Effector memory CD4-positive, alpha-beta T cell (primary cell): ENCODE measurements at regions not wholly inside any gene's neighbourhood (a gene's known extent, or its start where the extent isn't known, plus 50 kb on each side); places are given as distances from the start of the nearest gene placed in this dataset.
"Not testable (repeated sequence)": the region's sequence is repeated elsewhere in the genome, so short reads cannot be mapped to it uniquely, and the experiment has no call there.

Source experiments
- DNase-seq, 3 donors: peaks; one replicate each; pipeline ENCODE4 v3.0.0-alpha.2; 2020
- H3K27ac ChIP-seq: 2 replicates; pipeline ENCODE4 v1.7.0; 2013; ENCODE audit warnings: mild to moderate bottlenecking, low read length, moderate library complexity; ENCODE audit not compliant: insufficient read depth, poor library complexity, severe bottlenecking
- H3K27me3 ChIP-seq: replicated peaks from 2 replicates; pipeline ENCODE4 v1.7.0; 2013; ENCODE audit warnings: mild to moderate bottlenecking, low read length; ENCODE audit not compliant: insufficient read depth, control insufficient read depth, poor library complexity, severe bottlenecking
- H3K36me3 ChIP-seq: 2 replicates; pipeline ENCODE4 v1.7.0; 2013; ENCODE audit warnings: mild to moderate bottlenecking, low read length, moderate library complexity; ENCODE audit not compliant: control insufficient read depth, insufficient read depth
- H3K4me1 ChIP-seq: 2 replicates; pipeline ENCODE4 v1.7.0; 2013; ENCODE audit warnings: low read length, mild to moderate bottlenecking; ENCODE audit not compliant: control insufficient read depth, insufficient read depth, poor library complexity, severe bottlenecking
- H3K4me3 ChIP-seq: 2 replicates; pipeline ENCODE4 v1.7.0; 2013; ENCODE audit warnings: low read length, low read depth, mild to moderate bottlenecking; ENCODE audit not compliant: insufficient read depth, poor library complexity, severe bottlenecking
- H3K9me3 ChIP-seq: 2 replicates; pipeline ENCODE4 v1.7.0; 2013; ENCODE audit warnings: mild to moderate bottlenecking, low read length, moderate library complexity; ENCODE audit not compliant: control insufficient read depth

- Histone ChIP-seq H3K9me3 (no peaks in the 10 kb centered on the region), H3K27me3 (no peaks in the 10 kb centered on the region), H3K36me3 (no peaks in the 10 kb centered on the region), H3K27ac (no peak overlapping the region), H3K4me3 (no peak overlapping the region), H3K4me1 (no peaks in the 10 kb centered on the region)
- no peak for DNase-seq
These were observed 129.1 kb downstream of the KBTBD8 start for GRCh38 chr3:67127254-67127653.

GRCh38 chr3:67142432-67142831 is 144.3 kb downstream of the KBTBD8 start:
- Histone ChIP-seq H3K9me3 (no peaks in the 10 kb centered on the region), H3K4me3 (no peak overlapping the region), H3K27ac (no peak overlapping the region), H3K36me3 (no peaks in the 10 kb centered on the region), H3K27me3 (no peaks in the 10 kb centered on the region), H3K4me1 (no peaks in the 10 kb centered on the region)
- DNase-seq = no peak

GRCh38 chr3:67145738-67146137 is 147.6 kb downstream of the KBTBD8 start:
- Histone ChIP-seq H3K36me3 (no peaks in the 10 kb centered on the region), H3K27me3 (no peaks in the 10 kb centered on the region), H3K9me3 (no peaks in the 10 kb centered on the region), H3K4me3 (no peak overlapping the region), H3K27ac (no peak overlapping the region), H3K4me1 (no peaks in the 10 kb centered on the region)
- DNase-seq = no peak

GRCh38 chr3:67154429-67154828 is 156.3 kb downstream of the KBTBD8 start:
- Histone ChIP-seq H3K27me3 (no peaks in the 10 kb centered on the region), H3K4me3 (no peak overlapping the region), H3K4me1 (no peaks in the 10 kb centered on the region), H3K9me3 (no peaks in the 10 kb centered on the region), H3K36me3 (no peaks in the 10 kb centered on the region), H3K27ac (no peak overlapping the region)
- no peak for DNase-seq

GRCh38 chr3:67167481-67167880 is 169.4 kb downstream of the KBTBD8 start:
- Histone ChIP-seq H3K27me3 (no peaks in the 10 kb centered on the region), H3K4me3 (no peak overlapping the region), H3K36me3 (no peaks in the 10 kb centered on the region), H3K27ac (no peak overlapping the region), H3K4me1 (no peaks in the 10 kb centered on the region), H3K9me3 (no peaks in the 10 kb centered on the region)
- DNase-seq = no peak

- Histone ChIP-seq H3K4me1 (no peaks in the 10 kb centered on the region), H3K36me3 (no peaks in the 10 kb centered on the region), H3K27me3 (no peaks in the 10 kb centered on the region), H3K4me3 (no peak overlapping the region), H3K27ac (no peak overlapping the region), H3K9me3 (no peaks in the 10 kb centered on the region)
- DNase-seq = no peak
These were observed 173.7 kb downstream of the KBTBD8 start for GRCh38 chr3:67171841-67172240.

- not testable (repeated sequence) for DNase-seq, H3K4me1 ChIP-seq, H3K9me3 ChIP-seq, H3K27me3 ChIP-seq, H3K36me3 ChIP-seq, H3K4me3 ChIP-seq, H3K27ac ChIP-seq
These were observed 175.0 kb downstream of the KBTBD8 start for GRCh38 chr3:67173130-67173529.

GRCh38 chr3:67176396-67176795 is 178.3 kb downstream of the KBTBD8 start:
- Histone ChIP-seq H3K36me3 (no peaks in the 10 kb centered on the region), H3K27ac (no peak overlapping the region), H3K27me3 (no peaks in the 10 kb centered on the region), H3K4me1 (no peaks in the 10 kb centered on the region), H3K4me3 (no peak overlapping the region), H3K9me3 (no peaks in the 10 kb centered on the region)
- DNase-seq = no peak

GRCh38 chr3:67192466-67192865 is 194.4 kb downstream of the KBTBD8 start:
- DNase-seq = no peak
- H3K4me1 ChIP-seq = no peaks in the 10 kb centered on the region

GRCh38 chr3:67196677-67197076 is 198.6 kb downstream of the KBTBD8 start:
- Histone ChIP-seq H3K4me3 (no peak overlapping the region), H3K9me3 (no peaks in the 10 kb centered on the region), H3K27me3 (no peaks in the 10 kb centered on the region), H3K27ac (no peak overlapping the region), H3K36me3 (no peaks in the 10 kb centered on the region), H3K4me1 (no peaks in the 10 kb centered on the region)
- no peak for DNase-seq

More at GRCh38 chr3:67192466-67192865, 194.4 kb downstream of the KBTBD8 start:
- no peak overlapping the region for H3K27ac ChIP-seq
- H3K4me3 ChIP-seq = no peak overlapping the region
- H3K27me3 ChIP-seq = no peaks in the 10 kb centered on the region
- no peaks in the 10 kb centered on the region for H3K9me3 ChIP-seq
- no peaks in the 10 kb centered on the region for H3K36me3 ChIP-seq

- no peaks in the 10 kb centered on the region for H3K9me3 ChIP-seq
- no peaks in the 10 kb centered on the region for H3K27me3 ChIP-seq
- H3K36me3 ChIP-seq = no peaks in the 10 kb centered on the region
- no peak overlapping the region for H3K27ac ChIP-seq
- H3K4me1 ChIP-seq = no peaks in the 10 kb centered on the region
- no peak overlapping the region for H3K4me3 ChIP-seq
- DNase-seq = no peak
These were observed 200.3 kb downstream of the KBTBD8 start for GRCh38 chr3:67198374-67198773.
